ENCODE measurements at regions not wholly inside any gene's neighbourhood (a gene's known extent, or its start where the extent isn't known, plus 50 kb on each side); places are given as distances from the start of the nearest gene placed in this dataset.

DNA sequence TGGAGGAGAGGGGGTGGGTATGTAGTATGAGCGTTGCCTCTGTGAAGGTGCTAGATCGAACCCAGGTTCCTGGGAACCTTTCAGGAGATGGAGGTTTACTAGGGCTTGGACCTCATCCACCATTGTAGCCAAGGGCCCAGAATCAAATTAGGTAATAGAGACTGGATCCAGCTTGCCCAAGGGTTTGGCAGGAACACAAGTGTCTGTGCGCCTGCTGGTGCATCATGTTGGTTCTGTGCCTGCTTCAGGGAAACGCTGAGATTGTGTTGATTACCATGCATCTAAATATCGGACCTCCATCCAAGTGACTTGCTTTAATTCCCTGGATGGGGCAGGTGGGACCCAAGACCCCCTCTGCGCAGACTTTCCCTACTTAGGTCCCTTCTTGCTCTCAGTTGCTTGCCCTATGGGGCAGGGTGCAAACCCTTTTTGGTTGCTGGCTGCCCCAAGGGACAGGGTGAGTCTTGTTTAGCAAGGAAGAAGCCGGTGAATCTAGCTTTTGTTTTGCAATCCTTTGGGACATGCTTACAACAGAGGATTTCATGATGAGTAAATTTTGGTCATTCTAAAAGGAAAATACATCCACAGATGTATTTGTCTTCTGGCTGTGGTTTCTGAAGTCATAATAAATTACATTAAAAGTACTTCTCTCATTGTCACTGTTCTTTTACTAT lies 189.8 kb upstream of the PRICKLE1 start:
- no peak for FAIRE-seq
- H3K27ac ChIP-seq (ENCODE audit: insufficient read depth, low read depth, low read length) = no peak overlapping the region
- CTCF ChIA-PET = interaction anchor here (2.1 kb wide), 1 partner anchor 11 kb away, joined by 6 read pairs; no protein-coding TSS in a partner anchor
- H3K9me1 ChIP-seq (replicated peaks; ENCODE audit: control insufficient read depth, extremely low read depth, insufficient read depth, low read length) = no peaks in the 10 kb centered on the region
- no peak overlapping the region for H3K4me3 ChIP-seq (replicated peaks in 1 of 3; ENCODE audit: insufficient read depth in 1 of 3, low read depth in 1 of 3, low read length in 3 of 3)
- intact Hi-C loops (cut with micrococcal nuclease) (no loop called here), dilution Hi-C loops (cut with MboI; ENCODE audit: extremely low pct_ligation_motif_present, low sequenced_read_pairs) (loop anchor here (25.0 kb wide), 1 partner anchor 508 kb away; no protein-coding TSS in a partner anchor)
- no peak for DNase-seq (ENCODE audit: low read depth, low spot score)
- no peaks in the 10 kb centered on the region for H3K4me1 ChIP-seq (ENCODE audit: control insufficient read depth, extremely low read depth, insufficient read depth, low read length)
- no peak overlapping the region for H2AFZ ChIP-seq (ENCODE audit: low read depth, low read length)
- no peaks in the 10 kb centered on the region for H4K20me1 ChIP-seq (replicated peaks; ENCODE audit: control insufficient read depth, extremely low read depth, insufficient read depth, low read length)
- no peaks in the 10 kb centered on the region for H3K79me2 ChIP-seq (ENCODE audit: control insufficient read depth, insufficient read depth, low read length)
- no TSS peak for BruUV-seq (replicated peaks)
- H3K27me3 ChIP-seq (ENCODE audit: control insufficient read depth in 2 of 2, insufficient read depth in 2 of 2, low read length in 2 of 2) = no peaks in the 10 kb centered on the region
- TF ChIP-seq, protein P1, sequence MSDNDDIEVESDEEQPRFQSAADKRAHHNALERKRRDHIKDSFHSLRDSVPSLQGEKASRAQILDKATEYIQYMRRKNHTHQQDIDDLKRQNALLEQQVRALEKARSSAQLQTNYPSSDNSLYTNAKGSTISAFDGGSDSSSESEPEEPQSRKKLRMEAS (IDR thresholded peaks at IDR 0.05; ENCODE audit: insufficient read depth, insufficient read length) = no peak
- TF ChIP-seq JUN (IDR thresholded peaks at IDR 0.05; ENCODE audit: borderline replicate concordance, insufficient read depth, insufficient read length, low read depth) (no peak), POLR2A (IDR thresholded peaks at IDR 0.05; ENCODE audit: low read depth, low read length) (no peak)
- no peaks in the 10 kb centered on the region for H3K36me3 ChIP-seq (ENCODE audit: control insufficient read depth in 2 of 2, extremely low read depth in 1 of 2, insufficient read depth in 2 of 2, low read length in 2 of 2)
- H3K9me3 ChIP-seq (replicated peaks; ENCODE audit: control insufficient read depth, insufficient read depth, low read length) = no peaks in the 10 kb centered on the region
- no peak overlapping the region for H3K4me2 ChIP-seq (ENCODE audit: insufficient read depth, low read length)
- POLR2A ChIA-PET = no interaction called here
- no peak overlapping the region for H3K9ac ChIP-seq (replicated peaks; ENCODE audit: extremely low read depth, insufficient read depth, low read length)

DNA sequence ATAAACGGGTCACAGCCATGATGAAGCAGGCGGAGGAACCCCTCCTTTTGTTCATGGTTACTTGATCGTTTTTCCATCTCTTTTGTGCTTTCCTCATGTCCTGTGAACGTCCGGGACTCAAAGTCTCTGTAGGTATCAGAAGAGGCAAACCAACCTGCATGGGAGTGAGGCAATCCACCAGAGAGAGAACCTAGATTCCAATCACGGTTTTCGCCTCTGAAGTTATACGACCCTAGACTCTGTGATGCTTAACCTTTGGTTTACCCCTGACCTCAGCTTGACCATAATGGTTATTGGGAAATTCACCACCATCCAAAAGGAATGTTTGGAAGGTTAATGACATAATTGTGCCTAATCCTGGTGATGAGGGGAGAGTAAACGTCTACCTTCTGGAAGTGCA lies 186.8 kb upstream of the PRICKLE1 start:
- H3K9me3 ChIP-seq (replicated peaks; ENCODE audit: control insufficient read depth, insufficient read depth, low read length) = no peaks in the 10 kb centered on the region
- no peaks in the 10 kb centered on the region for H4K20me1 ChIP-seq (replicated peaks; ENCODE audit: control insufficient read depth, extremely low read depth, insufficient read depth, low read length)
- BruUV-seq (replicated peaks) = no TSS peak
- no peaks in the 10 kb centered on the region for H3K36me3 ChIP-seq (ENCODE audit: control insufficient read depth in 2 of 2, extremely low read depth in 1 of 2, insufficient read depth in 2 of 2, low read length in 2 of 2)
- no peak for DNase-seq (ENCODE audit: low read depth, low spot score)
- no peak for FAIRE-seq
- H3K27me3 ChIP-seq (ENCODE audit: control insufficient read depth in 2 of 2, insufficient read depth in 2 of 2, low read length in 2 of 2) = no peaks in the 10 kb centered on the region
- no peak overlapping the region for H3K4me3 ChIP-seq (replicated peaks in 1 of 3; ENCODE audit: insufficient read depth in 1 of 3, low read depth in 1 of 3, low read length in 3 of 3)
- CTCF ChIA-PET = no interaction called here
- no peak overlapping the region for H3K9ac ChIP-seq (replicated peaks; ENCODE audit: extremely low read depth, insufficient read depth, low read length)
- POLR2A ChIA-PET = no interaction called here
- no peak overlapping the region for H2AFZ ChIP-seq (ENCODE audit: low read depth, low read length)
- dilution Hi-C loops (cut with MboI; ENCODE audit: extremely low pct_ligation_motif_present, low sequenced_read_pairs) = loop anchor here (25.0 kb wide), 1 partner anchor 511 kb away; no protein-coding TSS in a partner anchor
- H3K4me2 ChIP-seq (ENCODE audit: insufficient read depth, low read length) = no peak overlapping the region
- H3K9me1 ChIP-seq (replicated peaks; ENCODE audit: control insufficient read depth, extremely low read depth, insufficient read depth, low read length) = no peaks in the 10 kb centered on the region
- intact Hi-C loops (cut with micrococcal nuclease) = no loop called here
- no peak for TF ChIP-seq POLR2A (IDR thresholded peaks at IDR 0.05; ENCODE audit: low read depth, low read length)
- TF ChIP-seq FOS (IDR thresholded peaks at IDR 0.05; ENCODE audit: borderline replicate concordance, insufficient read depth, low read length) = no peak
- TF ChIP-seq MYC (IDR thresholded peaks at IDR 0.05; ENCODE audit: low read depth, low read length) = no peak
- TF ChIP-seq, protein P1 (IDR thresholded peaks at IDR 0.05; ENCODE audit: insufficient read depth, insufficient read length) = no peak
- TF ChIP-seq, protein P2, sequence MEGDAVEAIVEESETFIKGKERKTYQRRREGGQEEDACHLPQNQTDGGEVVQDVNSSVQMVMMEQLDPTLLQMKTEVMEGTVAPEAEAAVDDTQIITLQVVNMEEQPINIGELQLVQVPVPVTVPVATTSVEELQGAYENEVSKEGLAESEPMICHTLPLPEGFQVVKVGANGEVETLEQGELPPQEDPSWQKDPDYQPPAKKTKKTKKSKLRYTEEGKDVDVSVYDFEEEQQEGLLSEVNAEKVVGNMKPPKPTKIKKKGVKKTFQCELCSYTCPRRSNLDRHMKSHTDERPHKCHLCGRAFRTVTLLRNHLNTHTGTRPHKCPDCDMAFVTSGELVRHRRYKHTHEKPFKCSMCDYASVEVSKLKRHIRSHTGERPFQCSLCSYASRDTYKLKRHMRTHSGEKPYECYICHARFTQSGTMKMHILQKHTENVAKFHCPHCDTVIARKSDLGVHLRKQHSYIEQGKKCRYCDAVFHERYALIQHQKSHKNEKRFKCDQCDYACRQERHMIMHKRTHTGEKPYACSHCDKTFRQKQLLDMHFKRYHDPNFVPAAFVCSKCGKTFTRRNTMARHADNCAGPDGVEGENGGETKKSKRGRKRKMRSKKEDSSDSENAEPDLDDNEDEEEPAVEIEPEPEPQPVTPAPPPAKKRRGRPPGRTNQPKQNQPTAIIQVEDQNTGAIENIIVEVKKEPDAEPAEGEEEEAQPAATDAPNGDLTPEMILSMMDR (IDR thresholded peaks at IDR 0.05; ENCODE audit: extremely low read depth in 1 of 2, insufficient read depth in 1 of 2, low read depth in 1 of 2, low read length in 2 of 2) = no peak
- no peak for TF ChIP-seq GATA2 (IDR thresholded peaks at IDR 0.05; ENCODE audit: insufficient read depth, insufficient read length, low read depth, low read length)
- TF ChIP-seq POLR2AphosphoS5 (IDR thresholded peaks at IDR 0.05; ENCODE audit: insufficient read depth, low read depth, low read length) = no peak
- no peak for TF ChIP-seq JUN (IDR thresholded peaks at IDR 0.05; ENCODE audit: borderline replicate concordance, insufficient read depth, insufficient read length, low read depth)
- no peak for TF ChIP-seq EZH2 (IDR thresholded peaks at IDR 0.05; ENCODE audit: borderline replicate concordance, low read depth, low read length, severe bottlenecking)
- H3K27ac ChIP-seq (ENCODE audit: insufficient read depth, low read depth, low read length) = no peak overlapping the region
- no peaks in the 10 kb centered on the region for H3K4me1 ChIP-seq (ENCODE audit: control insufficient read depth, extremely low read depth, insufficient read depth, low read length)
- no peaks in the 10 kb centered on the region for H3K79me2 ChIP-seq (ENCODE audit: control insufficient read depth, insufficient read depth, low read length)

Data from endothelial cell of umbilical vein (primary cell).